Pancreas (tissue), 10 donors: ENCODE measurements at regions not wholly inside any gene's neighbourhood (a gene's known extent, or its start where the extent isn't known, plus 50 kb on each side); places are given as distances from the start of the nearest gene placed in this dataset.

Experiments
- ATAC-seq, 4 donors: fragments of 200-7000 bp; cut with Tn5 transposase; one replicate each; pipeline versions ENCODE4 v1.8.0 to v1.9.1; 2020; ENCODE audit warnings: mild to moderate bottlenecking in 4 of 4, moderate library complexity in 4 of 4
- DNase-seq, 6 donors: peaks; one replicate each; pipeline ENCODE4 v3.0.0-alpha.2; 2020
- FAIRE-seq: peaks from 2 replicates; lab custom pipeline; 2012; peaks lifted over from hg19 to GRCh38; lab: Jason Lieb, UNC
- H3K27ac ChIP-seq, 4 donors: fragments of 200-600 bp; sonication (generic); 1 replicate in 3 of 4; 2 replicates in 1 of 4; pipeline versions ENCODE4 v1.5.0 to v1.8.0; 2020
- H3K27me3 ChIP-seq, 4 donors: fragments of 200-600 bp; one replicate each; pipeline ENCODE4 v1.8.0; 2021
- H3K36me3 ChIP-seq, 3 donors: fragments of 200-600 bp; sonication (generic) in 1 of 3; one replicate each; pipeline versions ENCODE4 v1.5.0 to v1.8.0; 2020 to 2021
- H3K4me1 ChIP-seq, 3 donors: fragments of 200-600 bp; one replicate each; pipeline ENCODE4 v1.8.0; 2021
- H3K4me3 ChIP-seq, 4 donors: fragments of 200-600 bp; sonication (generic) in 2 of 4; one replicate each; pipeline versions ENCODE4 v1.5.0 to v1.8.0; 2020 to 2021
- H3K9me3 ChIP-seq, 4 donors: fragments of 200-600 bp; one replicate each; pipeline ENCODE4 v1.8.0; 2021
- CTCF ChIP-seq, 4 donors: fragments of 200-600 bp; sonication (generic) in 3 of 4; IDR thresholded peaks; one replicate each; pipeline versions ENCODE4 v1.5.0 to v1.8.0; 2021; ENCODE audit warnings: antibody characterized with exemption in 4 of 4
- WGBS, 2 donors: extraction: QIAGEN DNeasy Blood & Tissue Kit; methylation state at CpG; one replicate each; pipeline ENCODE4 v1.1.7; 2013; 5-methylcytosine and 5-hydroxymethylcytosine counted together
- intact Hi-C, 3 donors: fragments of 100-400 bp; cut with DNase I; formaldehyde crosslinking; loops; one replicate each; pipeline versions ENCODE4 v1.11.1 to v1.14.2; 2022
- donor health status: healthy with polysubstance abuse.
- donor health status: DM: no; HTN: no; CAD: no; lungs with moderate emphysema.
- donor health status: DM: no; HTN: no; CAD: no.
- donor health status: control.
- donor health status: control.
- donor health status: Bipolar disorder and iron deficiency.
- donor health status: DM: yes; HTN: yes; CAD: no.
- donor health status: DM: no; HTN: no; CAD: no.
- donor health status: DM: no; HTN: no; CAD: no.
- donor health status: DM: yes; HTN: yes; CAD: no.

- no peak overlapping the region for H3K4me3 ChIP-seq
- no peak for ATAC-seq
- no peak for TF ChIP-seq CTCF (IDR thresholded peaks at IDR 0.05)
Observed at GRCh38 chr18:71130351-71130750, 841.5 kb downstream of the SOCS6 start.

GRCh38 chr18:71125581-71125980 is 836.7 kb downstream of the SOCS6 start:
- peaks cover 0 to 3% (median 0%) of the 10 kb centered on the region in 4 donors for H3K27me3 ChIP-seq
- ATAC-seq (no peak), FAIRE-seq (no peak), DNase-seq (no peak)
- 11 to 17% methylated on average over 2 of the region's 2 CpGs for WGBS, 2 donors
- no peaks in the 10 kb centered on the region for H3K4me1 ChIP-seq
- H3K27ac ChIP-seq: no peak overlapping the region
- no peak overlapping the region for H3K4me3 ChIP-seq
- intact Hi-C loops: no loop called here
- H3K36me3 ChIP-seq: no peaks in the 10 kb centered on the region
- no peak for TF ChIP-seq CTCF (IDR thresholded peaks at IDR 0.05)
- H3K9me3 ChIP-seq: no peaks in the 10 kb centered on the region

More at GRCh38 chr18:71130351-71130750, 841.5 kb downstream of the SOCS6 start:
- Histone ChIP-seq H3K27ac (no peak overlapping the region), H3K27me3 (no peaks in the 10 kb centered on the region), H3K9me3 (no peaks in the 10 kb centered on the region), H3K36me3 (no peaks in the 10 kb centered on the region), H3K4me1 (no peaks in the 10 kb centered on the region)
- no peak for FAIRE-seq
- intact Hi-C loops: no loop called here
- no peak for DNase-seq
- WGBS, 2 donors: 69 to 71% methylated on average over 6 of the region's 6 CpGs

- intact Hi-C loops: no loop called here
- Histone ChIP-seq H3K4me1 (no peaks in the 10 kb centered on the region), H3K4me3 (no peak overlapping the region), H3K27ac (no peak overlapping the region), H3K36me3 (no peaks in the 10 kb centered on the region), H3K27me3 (no peaks in the 10 kb centered on the region), H3K9me3 (no peaks in the 10 kb centered on the region)
- 37 to 44% methylated on average over 4 of the region's 4 CpGs for WGBS, 2 donors
- FAIRE-seq (no peak), DNase-seq (no peak), ATAC-seq (no peak)
- TF ChIP-seq CTCF (IDR thresholded peaks at IDR 0.05): no peak
Observed at GRCh38 chr18:71116535-71116934, 827.7 kb downstream of the SOCS6 start.

- H3K27ac ChIP-seq: no peak overlapping the region
- no peaks in the 10 kb centered on the region for H3K27me3 ChIP-seq
- H3K9me3 ChIP-seq: no peaks in the 10 kb centered on the region
- FAIRE-seq (no peak), ATAC-seq (no peak), DNase-seq (no peak)
- no peaks in the 10 kb centered on the region for H3K4me1 ChIP-seq
- H3K36me3 ChIP-seq: no peaks in the 10 kb centered on the region
- H3K4me3 ChIP-seq: no peak overlapping the region
- no peak for TF ChIP-seq CTCF (IDR thresholded peaks at IDR 0.05)
- intact Hi-C loops: no loop called here
- 73 to 82% methylated on average over 8 of the region's 8 CpGs for WGBS, 2 donors
Observed at GRCh38 chr18:71115261-71115660, 826.4 kb downstream of the SOCS6 start.

GRCh38 chr18:71114550-71115210 is 825.8 kb downstream of the SOCS6 start:
- TF ChIP-seq CTCF (IDR thresholded peaks at IDR 0.05): no peak
- ATAC-seq (no peak), FAIRE-seq (no peak), DNase-seq (no peak)
- Histone ChIP-seq H3K9me3 (no peaks in the 10 kb centered on the region), H3K36me3 (no peaks in the 10 kb centered on the region), H3K27me3 (no peaks in the 10 kb centered on the region), H3K27ac (no peak overlapping the region), H3K4me1 (no peaks in the 10 kb centered on the region), H3K4me3 (no peak overlapping the region)
- 62 to 72% methylated on average over 11 of the region's 11 CpGs for WGBS, 2 donors
- intact Hi-C loops: no loop called here
